ENCODE measurements at regions not wholly inside any gene's neighbourhood (a gene's known extent, or its start where the extent isn't known, plus 50 kb on each side); places are given as distances from the start of the nearest gene placed in this dataset.

DNA sequence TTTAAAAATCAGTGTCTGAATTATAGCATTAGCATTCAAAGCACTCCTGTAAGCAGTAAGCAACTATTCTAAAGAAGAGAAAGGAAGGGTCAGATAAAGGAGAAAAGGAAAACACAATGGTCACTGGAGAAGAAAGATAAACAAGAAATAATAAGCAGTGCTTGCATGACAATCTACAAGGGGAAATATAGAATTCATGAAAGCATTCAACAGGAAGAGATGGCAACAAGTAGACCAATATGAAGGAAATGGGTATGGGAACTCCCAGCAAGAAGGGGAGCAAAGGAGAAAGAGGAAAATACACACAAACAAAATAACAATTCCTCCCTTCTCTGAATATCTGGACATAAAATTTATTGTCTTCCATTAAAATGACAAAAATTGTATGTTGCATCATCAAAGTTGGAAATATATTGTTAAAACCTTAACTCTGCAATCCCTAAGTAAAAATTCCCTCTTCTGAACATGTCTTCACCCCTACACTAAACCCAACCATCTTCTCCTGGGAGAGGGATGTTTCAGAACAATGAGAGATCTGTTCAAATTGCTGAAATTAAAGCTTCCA lies 206.3 kb upstream of the SAMSN1 start:
- no peak for TF ChIP-seq POLR2AphosphoS5 (IDR thresholded peaks at IDR 0.05)
- TF ChIP-seq, protein P1, sequence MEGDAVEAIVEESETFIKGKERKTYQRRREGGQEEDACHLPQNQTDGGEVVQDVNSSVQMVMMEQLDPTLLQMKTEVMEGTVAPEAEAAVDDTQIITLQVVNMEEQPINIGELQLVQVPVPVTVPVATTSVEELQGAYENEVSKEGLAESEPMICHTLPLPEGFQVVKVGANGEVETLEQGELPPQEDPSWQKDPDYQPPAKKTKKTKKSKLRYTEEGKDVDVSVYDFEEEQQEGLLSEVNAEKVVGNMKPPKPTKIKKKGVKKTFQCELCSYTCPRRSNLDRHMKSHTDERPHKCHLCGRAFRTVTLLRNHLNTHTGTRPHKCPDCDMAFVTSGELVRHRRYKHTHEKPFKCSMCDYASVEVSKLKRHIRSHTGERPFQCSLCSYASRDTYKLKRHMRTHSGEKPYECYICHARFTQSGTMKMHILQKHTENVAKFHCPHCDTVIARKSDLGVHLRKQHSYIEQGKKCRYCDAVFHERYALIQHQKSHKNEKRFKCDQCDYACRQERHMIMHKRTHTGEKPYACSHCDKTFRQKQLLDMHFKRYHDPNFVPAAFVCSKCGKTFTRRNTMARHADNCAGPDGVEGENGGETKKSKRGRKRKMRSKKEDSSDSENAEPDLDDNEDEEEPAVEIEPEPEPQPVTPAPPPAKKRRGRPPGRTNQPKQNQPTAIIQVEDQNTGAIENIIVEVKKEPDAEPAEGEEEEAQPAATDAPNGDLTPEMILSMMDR (IDR thresholded peaks at IDR 0.05): no peak
- TF ChIP-seq POLR2A (IDR thresholded peaks at IDR 0.05): no peak

Measured in prostate gland (tissue), 2 donors.